Transverse colon (tissue), 4 donors: ENCODE measurements at regions not wholly inside any gene's neighbourhood (a gene's known extent, or its start where the extent isn't known, plus 50 kb on each side); places are given as distances from the start of the nearest gene placed in this dataset.

Experiments
- CTCF ChIP-seq, 5 experiments: fragments of 200-600 bp in 3 of 5; fragments of 450-650 bp in 2 of 5; sonication (generic) in 3 of 5; IDR thresholded peaks; 1 replicate in 2 of 5; 2 replicates in 3 of 5; pipeline ENCODE4 v1.5.1; 2016 to 2017; ENCODE audit warnings: antibody characterized with exemption in 5 of 5, inconsistent platforms in 3 of 5, mild to moderate bottlenecking in 2 of 5, moderate library complexity in 1 of 5
- EP300 ChIP-seq: sonication (generic); formaldehyde crosslinking; IDR thresholded peaks from one replicate; pipeline ENCODE4 v1.6.1; 2017; ENCODE audit warnings: antibody characterized with exemption, low read depth
- POLR2A ChIP-seq: fragments of 450-650 bp; IDR thresholded peaks from one replicate; pipeline ENCODE4 v1.6.1; 2016; ENCODE audit warnings: antibody characterized with exemption, mild to moderate bottlenecking, moderate library complexity
- POLR2AphosphoS5 ChIP-seq, 3 donors: sonication (generic); formaldehyde crosslinking; IDR thresholded peaks; one replicate each; pipeline ENCODE4 v1.6.1; 2016; ENCODE audit warnings: antibody characterized with exemption in 3 of 3

- TF ChIP-seq POLR2A (no peak), POLR2AphosphoS5 (IDR thresholded peaks at IDR 0.05) (no peak), CTCF (IDR thresholded peaks at IDR 0.05) (no peak), EP300 (no peak)
Observed at GRCh38 chr12:74790931-74791330, 253.3 kb downstream of the ATXN7L3B start.
